Osteocyte (in vitro differentiated cells): ENCODE measurements at regions not wholly inside any gene's neighbourhood (a gene's known extent, or its start where the extent isn't known, plus 50 kb on each side); places are given as distances from the start of the nearest gene placed in this dataset.

ENCODE experiments used
- DNase-seq: peaks from one replicate; pipeline ENCODE4 v3.0.0; 2021; ENCODE audit warnings: mixed read lengths; ENCODE audit not compliant: unreplicated experiment; ENCODE audit errors: extremely low spot score
- H3K27ac Mint-ChIP-seq: one replicate; pipeline ENCODE4 v1.8.0; 2021; ENCODE audit warnings: mild to moderate bottlenecking, mixed read lengths; ENCODE audit not compliant: unreplicated experiment
- H3K27me3 Mint-ChIP-seq: one replicate; pipeline ENCODE4 v1.8.0; 2021; ENCODE audit warnings: mixed read lengths; ENCODE audit not compliant: unreplicated experiment
- H3K36me3 Mint-ChIP-seq: one replicate; pipeline ENCODE4 v1.8.0; 2021; ENCODE audit warnings: mixed read lengths; ENCODE audit not compliant: unreplicated experiment
- H3K4me1 Mint-ChIP-seq: one replicate; pipeline ENCODE4 v1.8.0; 2021; ENCODE audit warnings: mixed read lengths; ENCODE audit not compliant: unreplicated experiment
- H3K4me3 Mint-ChIP-seq: one replicate; pipeline ENCODE4 v1.8.0; 2021; ENCODE audit warnings: mild to moderate bottlenecking, moderate library complexity, mixed read lengths; ENCODE audit not compliant: unreplicated experiment
- H3K9me3 Mint-ChIP-seq: one replicate; pipeline ENCODE4 v1.8.0; 2021; ENCODE audit warnings: mixed read lengths; ENCODE audit not compliant: unreplicated experiment
- CTCF ChIP-seq: fragments of 200-600 bp; sonication (generic); IDR thresholded peaks from 2 replicates; pipeline ENCODE4 v1.5.0; 2021; ENCODE audit warnings: antibody characterized with exemption, mild to moderate bottlenecking, moderate library complexity

GRCh38 chr3:163306405-163306804, 1771.9 kb downstream of the SI start:
- peaks cover 5% of the 10 kb centered on the region for H3K36me3 Mint-ChIP-seq
- DNase-seq = no peak
- no peak overlapping the region for H3K4me3 Mint-ChIP-seq
- no peaks in the 10 kb centered on the region for H3K27me3 Mint-ChIP-seq
- TF ChIP-seq CTCF = no peak
- H3K27ac Mint-ChIP-seq = no peak overlapping the region
- peaks cover 33% of the 10 kb centered on the region for H3K9me3 Mint-ChIP-seq
- H3K4me1 Mint-ChIP-seq = no peaks in the 10 kb centered on the region

- Mint-ChIP-seq H3K27ac (no peak overlapping the region), H3K36me3 (no peaks in the 10 kb centered on the region), H3K4me3 (no peak overlapping the region), H3K9me3 (no peaks in the 10 kb centered on the region), H3K4me1 (no peaks in the 10 kb centered on the region), H3K27me3 (peaks cover 6% of the 10 kb centered on the region)
- TF ChIP-seq CTCF = peak; percentile 21
- DNase-seq = no peak
These were observed 1777.1 kb downstream of the OTOL1 start for GRCh38 chr3:163273694-163274093.

- no peaks in the 10 kb centered on the region for H3K36me3 Mint-ChIP-seq
- H3K4me3 Mint-ChIP-seq = no peak overlapping the region
- no peaks in the 10 kb centered on the region for H3K27me3 Mint-ChIP-seq
- TF ChIP-seq CTCF = no peak
- DNase-seq = no peak
- H3K9me3 Mint-ChIP-seq = peaks cover 5% of the 10 kb centered on the region
- no peak overlapping the region for H3K27ac Mint-ChIP-seq
- H3K4me1 Mint-ChIP-seq = no peaks in the 10 kb centered on the region
These were observed 1770.1 kb downstream of the OTOL1 start for GRCh38 chr3:163266731-163267130.

- peaks cover 10% of the 10 kb centered on the region for H3K9me3 Mint-ChIP-seq
- H3K27me3 Mint-ChIP-seq = no peaks in the 10 kb centered on the region
These were observed 1765.0 kb downstream of the OTOL1 start for GRCh38 chr3:163261618-163262017.

GRCh38 chr3:163261056-163261455, 1764.4 kb downstream of the OTOL1 start:
- DNase-seq = no peak
- Mint-ChIP-seq H3K36me3 (no peaks in the 10 kb centered on the region), H3K4me1 (no peaks in the 10 kb centered on the region), H3K27ac (no peak overlapping the region), H3K27me3 (no peaks in the 10 kb centered on the region), H3K4me3 (no peak overlapping the region), H3K9me3 (peaks cover 10% of the 10 kb centered on the region)
- no peak for TF ChIP-seq CTCF

More at GRCh38 chr3:163261618-163262017, 1765.0 kb downstream of the OTOL1 start:
- Mint-ChIP-seq H3K4me1 (no peaks in the 10 kb centered on the region), H3K27ac (no peak overlapping the region), H3K36me3 (no peaks in the 10 kb centered on the region), H3K4me3 (no peak overlapping the region)
- no peak for TF ChIP-seq CTCF
- no peak for DNase-seq
